Pancreas (tissue), 10 donors: ENCODE measurements at regions not wholly inside any gene's neighbourhood (a gene's known extent, or its start where the extent isn't known, plus 50 kb on each side); places are given as distances from the start of the nearest gene placed in this dataset.

Source experiments
- ATAC-seq, 4 donors: fragments of 200-7000 bp; cut with Tn5 transposase; one replicate each; pipeline versions ENCODE4 v1.8.0 to v1.9.1; 2020; ENCODE audit warnings: mild to moderate bottlenecking in 4 of 4, moderate library complexity in 4 of 4
- DNase-seq, 6 donors: peaks; one replicate each; pipeline ENCODE4 v3.0.0-alpha.2; 2020
- FAIRE-seq: peaks from 2 replicates; lab custom pipeline; 2012; peaks lifted over from hg19 to GRCh38; lab: Jason Lieb, UNC
- H3K27ac ChIP-seq, 4 donors: fragments of 200-600 bp; sonication (generic); 1 replicate in 3 of 4; 2 replicates in 1 of 4; pipeline versions ENCODE4 v1.5.0 to v1.8.0; 2020
- H3K27me3 ChIP-seq, 4 donors: fragments of 200-600 bp; one replicate each; pipeline ENCODE4 v1.8.0; 2021
- H3K36me3 ChIP-seq, 3 donors: fragments of 200-600 bp; sonication (generic) in 1 of 3; one replicate each; pipeline versions ENCODE4 v1.5.0 to v1.8.0; 2020 to 2021
- H3K4me1 ChIP-seq, 3 donors: fragments of 200-600 bp; one replicate each; pipeline ENCODE4 v1.8.0; 2021
- H3K4me3 ChIP-seq, 4 donors: fragments of 200-600 bp; sonication (generic) in 2 of 4; one replicate each; pipeline versions ENCODE4 v1.5.0 to v1.8.0; 2020 to 2021
- H3K9me3 ChIP-seq, 4 donors: fragments of 200-600 bp; one replicate each; pipeline ENCODE4 v1.8.0; 2021
- CTCF ChIP-seq, 4 donors: fragments of 200-600 bp; sonication (generic) in 3 of 4; IDR thresholded peaks; one replicate each; pipeline versions ENCODE4 v1.5.0 to v1.8.0; 2021; ENCODE audit warnings: antibody characterized with exemption in 4 of 4
- WGBS, 2 donors: extraction: QIAGEN DNeasy Blood & Tissue Kit; methylation state at CpG; one replicate each; pipeline ENCODE4 v1.1.7; 2013; 5-methylcytosine and 5-hydroxymethylcytosine counted together
- intact Hi-C, 3 donors: fragments of 100-400 bp; cut with DNase I; formaldehyde crosslinking; loops; one replicate each; pipeline versions ENCODE4 v1.11.1 to v1.14.2; 2022
- donor health status: healthy with polysubstance abuse.
- donor health status: DM: no; HTN: no; CAD: no; lungs with moderate emphysema.
- donor health status: DM: no; HTN: no; CAD: no.
- donor health status: control.
- donor health status: control.
- donor health status: Bipolar disorder and iron deficiency.
- donor health status: DM: yes; HTN: yes; CAD: no.
- donor health status: DM: no; HTN: no; CAD: no.
- donor health status: DM: no; HTN: no; CAD: no.
- donor health status: DM: yes; HTN: yes; CAD: no.

DNA sequence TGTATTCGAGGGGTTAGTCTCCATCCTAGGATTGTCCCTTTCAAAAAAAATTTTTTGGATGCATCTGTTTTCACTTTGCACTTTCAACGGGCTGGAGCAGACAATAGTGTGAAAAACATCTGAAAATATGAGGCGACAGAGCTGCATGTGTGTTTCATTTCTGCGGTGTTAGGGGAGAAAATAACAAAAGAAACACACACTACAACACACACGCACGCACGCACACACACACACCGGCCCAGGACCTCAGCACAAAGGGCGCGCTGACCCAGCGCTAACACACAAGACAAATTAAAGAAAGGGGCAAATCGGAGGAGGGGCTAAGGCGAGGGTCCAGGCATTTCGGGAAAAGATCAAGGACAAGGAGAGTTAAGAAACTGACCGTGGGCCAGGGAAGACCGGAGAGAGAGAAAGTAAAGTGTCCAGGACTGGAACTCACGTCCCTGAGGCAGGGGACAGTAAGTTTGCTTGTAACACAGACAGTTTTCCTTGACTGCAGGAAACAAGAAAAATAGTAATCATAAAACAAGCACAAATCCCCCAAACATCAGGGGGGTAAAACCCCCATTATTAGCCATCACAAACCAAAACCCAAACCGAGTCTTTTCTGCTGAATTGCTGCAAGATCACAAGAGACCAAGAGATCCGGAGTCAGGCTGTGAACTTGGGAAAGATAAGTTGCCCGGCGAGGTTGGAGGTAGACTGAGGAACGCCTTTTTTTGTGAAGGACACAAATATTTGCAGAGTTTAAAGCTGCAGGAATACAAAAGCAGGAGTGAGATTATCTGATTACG lies 302.1 kb downstream of the PARP8 start:
- Histone ChIP-seq H3K36me3 (no peaks in the 10 kb centered on the region), H3K4me1 (peaks cover under 1 to 18% (median 16%) of the 10 kb centered on the region in 3 donors), H3K27me3 (peaks cover 4 to 37% (median 9%) of the 10 kb centered on the region in 4 donors), H3K9me3 (no peaks in the 10 kb centered on the region), H3K27ac (peak overlapping the region in 1 of 4 donors; percentile 8), H3K4me3 (peak overlapping the region in 1 of 4 donors; percentile 36)
- peak in 1 of 6 donors; percentile 48 for DNase-seq
- no peak for FAIRE-seq
- ATAC-seq: peak in 2 of 4 donors; percentile 6 to 18
- intact Hi-C loops: no loop called here
- no peak for TF ChIP-seq CTCF (IDR thresholded peaks at IDR 0.05)
- WGBS, 2 donors: 7 to 9% methylated on average over 23 of the region's 23 CpGs

DNA sequence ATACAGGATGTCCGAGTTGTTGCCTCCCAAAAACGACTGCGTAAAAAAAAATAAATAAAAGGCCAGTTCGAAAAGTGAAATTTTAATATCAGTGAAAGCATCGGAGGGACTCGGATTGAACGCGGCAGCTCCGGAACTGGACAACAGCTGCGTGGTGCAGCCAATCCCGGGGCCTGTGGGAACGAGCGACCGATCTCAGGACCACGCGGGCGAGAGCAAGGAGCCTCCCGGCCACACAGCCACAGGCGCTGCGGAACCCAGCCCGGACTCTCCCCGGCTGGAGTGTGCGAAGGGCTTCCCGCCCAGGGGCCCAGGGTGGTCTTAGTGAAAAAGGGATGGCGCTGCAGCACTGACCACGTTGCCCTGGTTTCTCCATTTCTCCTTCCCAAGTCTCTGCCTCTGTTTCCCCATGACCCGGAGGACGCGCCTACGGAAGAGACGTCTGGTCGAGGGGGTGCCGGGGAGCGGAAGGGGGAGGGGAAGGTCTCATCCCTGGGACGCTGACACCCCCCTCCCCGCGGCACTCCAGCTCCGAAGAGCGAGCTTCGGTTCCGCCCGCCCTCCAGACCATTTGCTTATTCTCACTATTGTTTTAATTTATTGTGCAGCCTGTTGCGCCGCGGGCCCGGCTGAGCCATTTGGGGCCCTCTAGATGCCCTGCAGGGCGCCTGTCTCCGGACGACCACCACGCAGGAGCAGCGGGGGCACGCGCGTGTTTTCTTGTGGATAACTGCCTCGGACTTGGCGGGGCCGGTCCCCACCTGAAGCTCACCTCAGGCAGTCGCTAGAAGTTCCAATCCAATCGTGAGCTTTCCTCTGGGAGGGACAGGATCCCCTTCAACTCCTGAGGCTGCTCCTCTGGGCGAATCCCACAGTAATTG lies 303.0 kb downstream of the PARP8 start:
- intact Hi-C loops: no loop called here

GRCh38 chr5:50975840-50976239 lies 309.4 kb downstream of the PARP8 start:
- ATAC-seq (no peak), FAIRE-seq (no peak), DNase-seq (no peak)
- Histone ChIP-seq H3K9me3 (no peaks in the 10 kb centered on the region), H3K4me3 (no peak overlapping the region), H3K36me3 (no peaks in the 10 kb centered on the region), H3K4me1 (no peaks in the 10 kb centered on the region), H3K27me3 (no peaks in the 10 kb centered on the region), H3K27ac (no peak overlapping the region)
- 38 to 50% methylated on average over 2 of the region's 2 CpGs for WGBS, 2 donors
- TF ChIP-seq CTCF (IDR thresholded peaks at IDR 0.05): no peak
- intact Hi-C loops: no loop called here

More for the DNA sequence above, 303.0 kb downstream of the PARP8 start:
- FAIRE-seq (no peak), ATAC-seq (peak in 3 of 4 donors; percentile 59 to 68 (median 61)), DNase-seq (peak in 2 of 6 donors; percentile 63 to 64)
- no peaks in the 10 kb centered on the region for H3K9me3 ChIP-seq
- peak overlapping the region in 1 of 4 donors; percentile 37 for H3K27ac ChIP-seq
- peak overlapping the region in 1 of 4 donors; percentile 36 for H3K4me3 ChIP-seq
- H3K36me3 ChIP-seq: no peaks in the 10 kb centered on the region
- H3K4me1 ChIP-seq: peaks cover 0 to 17% (median 15%) of the 10 kb centered on the region in 3 donors
- 3% methylated on average over 55 to 60 of the region's 60 CpGs for WGBS, 2 donors
- TF ChIP-seq CTCF (IDR thresholded peaks at IDR 0.05): no peak
- H3K27me3 ChIP-seq: peaks cover 4 to 36% (median 9%) of the 10 kb centered on the region in 4 donors

DNA sequence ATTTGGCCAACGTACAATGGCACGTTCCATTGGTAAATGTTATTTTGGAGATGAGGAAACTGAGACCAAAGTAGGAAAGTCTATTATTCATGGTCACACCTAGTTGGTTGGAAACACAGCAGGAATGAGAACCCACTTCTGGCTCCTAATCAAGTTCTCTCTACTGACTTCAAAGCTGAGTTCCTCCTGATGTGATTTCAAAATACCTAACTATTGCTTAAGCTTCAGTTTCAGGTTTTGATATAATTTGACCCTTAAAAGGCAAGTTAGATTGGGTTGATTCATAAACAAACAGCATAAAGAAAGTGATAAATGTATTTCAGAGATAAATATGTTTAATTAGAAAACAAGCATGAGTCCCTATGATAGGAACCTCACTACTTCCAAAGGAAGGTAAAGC lies 312.5 kb downstream of the PARP8 start:
- DNase-seq: no peak
- WGBS, 2 donors: 71 to 87% methylated on average over 2 of the region's 2 CpGs
- ATAC-seq: no peak
- FAIRE-seq: no peak
- TF ChIP-seq CTCF (IDR thresholded peaks at IDR 0.05): no peak
- intact Hi-C loops: no loop called here
- no peaks in the 10 kb centered on the region for H3K4me1 ChIP-seq
- H3K9me3 ChIP-seq: no peaks in the 10 kb centered on the region
- H3K27ac ChIP-seq: no peak overlapping the region
- H3K4me3 ChIP-seq: no peak overlapping the region
- no peaks in the 10 kb centered on the region for H3K36me3 ChIP-seq
- no peaks in the 10 kb centered on the region for H3K27me3 ChIP-seq
